ENCODE measurements at regions not wholly inside any gene's neighbourhood (a gene's known extent, or its start where the extent isn't known, plus 50 kb on each side); places are given as distances from the start of the nearest gene placed in this dataset.

- ATAC-seq, result no peak
- no peaks in the 10 kb centered on the region for H3K4me1 ChIP-seq
- H3K27ac ChIP-seq, result no peak overlapping the region
- no peak for DNase-seq
- no peaks in the 10 kb centered on the region for H3K27me3 ChIP-seq
- H3K36me3 ChIP-seq, result no peaks in the 10 kb centered on the region
- peaks cover 0 to 22% (median 3%) of the 10 kb centered on the region in 11 donors for H3K9me3 ChIP-seq
- H3K4me3 ChIP-seq, result no peak overlapping the region
- TF ChIP-seq, protein P1, sequence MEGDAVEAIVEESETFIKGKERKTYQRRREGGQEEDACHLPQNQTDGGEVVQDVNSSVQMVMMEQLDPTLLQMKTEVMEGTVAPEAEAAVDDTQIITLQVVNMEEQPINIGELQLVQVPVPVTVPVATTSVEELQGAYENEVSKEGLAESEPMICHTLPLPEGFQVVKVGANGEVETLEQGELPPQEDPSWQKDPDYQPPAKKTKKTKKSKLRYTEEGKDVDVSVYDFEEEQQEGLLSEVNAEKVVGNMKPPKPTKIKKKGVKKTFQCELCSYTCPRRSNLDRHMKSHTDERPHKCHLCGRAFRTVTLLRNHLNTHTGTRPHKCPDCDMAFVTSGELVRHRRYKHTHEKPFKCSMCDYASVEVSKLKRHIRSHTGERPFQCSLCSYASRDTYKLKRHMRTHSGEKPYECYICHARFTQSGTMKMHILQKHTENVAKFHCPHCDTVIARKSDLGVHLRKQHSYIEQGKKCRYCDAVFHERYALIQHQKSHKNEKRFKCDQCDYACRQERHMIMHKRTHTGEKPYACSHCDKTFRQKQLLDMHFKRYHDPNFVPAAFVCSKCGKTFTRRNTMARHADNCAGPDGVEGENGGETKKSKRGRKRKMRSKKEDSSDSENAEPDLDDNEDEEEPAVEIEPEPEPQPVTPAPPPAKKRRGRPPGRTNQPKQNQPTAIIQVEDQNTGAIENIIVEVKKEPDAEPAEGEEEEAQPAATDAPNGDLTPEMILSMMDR (IDR thresholded peaks at IDR 0.05), result no peak
- intact Hi-C loops (cut with DNase I), result no loop called here
These were observed 191.5 kb downstream of the ZBBX start for GRCh38 chr3:167188592-167188991.

DNA sequence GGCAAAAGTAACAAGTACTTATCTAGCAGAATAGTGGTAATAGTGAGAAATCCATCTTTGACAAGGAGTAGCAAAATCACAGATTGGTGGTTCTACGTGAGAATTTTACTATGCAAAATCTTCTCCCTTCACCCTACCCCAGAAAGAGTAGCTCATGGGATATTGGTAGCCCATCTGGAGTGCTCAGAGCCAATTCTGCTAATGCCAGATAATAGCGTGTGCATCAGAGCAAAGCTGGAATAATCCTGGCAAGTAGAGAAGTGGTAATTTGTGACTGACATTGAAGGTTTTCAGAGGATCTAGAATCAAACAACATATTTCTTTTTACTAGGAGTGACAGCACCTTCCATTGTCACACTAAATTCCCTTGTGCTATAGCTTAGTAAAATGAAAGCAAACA is 192.9 kb downstream of the ZBBX start:
- Histone ChIP-seq H3K4me1 (no peaks in the 10 kb centered on the region), H3K27me3 (no peaks in the 10 kb centered on the region), H3K27ac (no peak overlapping the region), H3K9me3 (peaks cover 0 to 8% (median 0%) of the 10 kb centered on the region in 11 donors), H3K36me3 (no peaks in the 10 kb centered on the region), H3K4me3 (peak overlapping the region in 1 of 10 donors; percentile 13)
- 65 to 70% methylated on average over 2 of the region's 2 CpGs for WGBS, 2 donors
- TF ChIP-seq, protein P1 (IDR thresholded peaks at IDR 0.05), result no peak
- intact Hi-C loops (cut with DNase I), result no loop called here
- ATAC-seq (no peak), DNase-seq (no peak)

- Histone ChIP-seq H3K9me3 (no peaks in the 10 kb centered on the region), H3K4me1 (no peaks in the 10 kb centered on the region), H3K27me3 (no peaks in the 10 kb centered on the region), H3K27ac (no peak overlapping the region), H3K36me3 (no peaks in the 10 kb centered on the region), H3K4me3 (no peak overlapping the region)
- WGBS, 2 donors, result 61 to 84% methylated on average over 3 of the region's 3 CpGs
- TF ChIP-seq, protein P1 (IDR thresholded peaks at IDR 0.05), result no peak
- ATAC-seq (no peak), DNase-seq (no peak)
- intact Hi-C loops (cut with DNase I), result no loop called here
These were observed 195.6 kb downstream of the ZBBX start for GRCh38 chr3:167184511-167184910.

DNA sequence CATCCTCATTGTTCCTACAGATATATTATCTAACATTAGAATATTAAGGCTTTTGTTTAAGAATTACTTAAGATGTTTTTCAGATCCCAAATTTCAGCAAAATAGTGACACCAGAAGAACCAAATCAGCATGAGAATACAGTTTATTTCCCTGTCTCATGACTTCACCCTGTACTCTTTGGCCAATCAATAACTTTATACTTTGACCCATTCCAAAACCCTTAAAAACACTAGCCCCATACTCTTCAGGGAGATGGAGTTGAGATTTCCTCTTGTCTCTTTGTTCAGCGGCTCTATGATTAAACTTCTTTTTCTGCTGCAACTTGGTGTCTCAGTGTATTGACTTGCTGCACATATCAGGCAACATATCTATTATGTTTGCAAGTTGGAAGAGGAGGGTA is 207.7 kb downstream of the ZBBX start:
- 82 to 89% methylated on average over 1 of the region's 1 CpG for WGBS, 2 donors
- Histone ChIP-seq H3K9me3 (peaks cover 0 to 25% (median 2%) of the 10 kb centered on the region in 11 donors), H3K27ac (no peak overlapping the region), H3K27me3 (no peaks in the 10 kb centered on the region), H3K36me3 (no peaks in the 10 kb centered on the region), H3K4me1 (peaks cover 0 to 13% (median 5%) of the 10 kb centered on the region in 9 donors), H3K4me3 (no peak overlapping the region)
- no peak for DNase-seq
- intact Hi-C loops (cut with DNase I), result no loop called here
- ATAC-seq, result no peak
- TF ChIP-seq, protein P1 (IDR thresholded peaks at IDR 0.05), result no peak
